Transverse colon (tissue), 4 donors: ENCODE measurements at regions not wholly inside any gene's neighbourhood (a gene's known extent, or its start where the extent isn't known, plus 50 kb on each side); places are given as distances from the start of the nearest gene placed in this dataset.

Experiments used
- EP300 ChIP-seq: sonication (generic); formaldehyde crosslinking; IDR thresholded peaks from one replicate; pipeline ENCODE4 v1.6.1; 2017; ENCODE audit warnings: antibody characterized with exemption, low read depth
- POLR2A ChIP-seq: fragments of 450-650 bp; IDR thresholded peaks from one replicate; pipeline ENCODE4 v1.6.1; 2016; ENCODE audit warnings: antibody characterized with exemption, mild to moderate bottlenecking, moderate library complexity
- POLR2AphosphoS5 ChIP-seq, 3 donors: sonication (generic); formaldehyde crosslinking; IDR thresholded peaks; one replicate each; pipeline ENCODE4 v1.6.1; 2016; ENCODE audit warnings: antibody characterized with exemption in 3 of 3
- TF ChIP-seq, protein P1 (sequence below), 5 experiments: fragments of 200-600 bp in 3 of 5; fragments of 450-650 bp in 2 of 5; sonication (generic) in 3 of 5; IDR thresholded peaks; 1 replicate in 2 of 5; 2 replicates in 3 of 5; pipeline ENCODE4 v1.5.1; 2016 to 2017; ENCODE audit warnings: antibody characterized with exemption in 5 of 5, inconsistent platforms in 3 of 5, mild to moderate bottlenecking in 2 of 5, moderate library complexity in 1 of 5

DNA sequence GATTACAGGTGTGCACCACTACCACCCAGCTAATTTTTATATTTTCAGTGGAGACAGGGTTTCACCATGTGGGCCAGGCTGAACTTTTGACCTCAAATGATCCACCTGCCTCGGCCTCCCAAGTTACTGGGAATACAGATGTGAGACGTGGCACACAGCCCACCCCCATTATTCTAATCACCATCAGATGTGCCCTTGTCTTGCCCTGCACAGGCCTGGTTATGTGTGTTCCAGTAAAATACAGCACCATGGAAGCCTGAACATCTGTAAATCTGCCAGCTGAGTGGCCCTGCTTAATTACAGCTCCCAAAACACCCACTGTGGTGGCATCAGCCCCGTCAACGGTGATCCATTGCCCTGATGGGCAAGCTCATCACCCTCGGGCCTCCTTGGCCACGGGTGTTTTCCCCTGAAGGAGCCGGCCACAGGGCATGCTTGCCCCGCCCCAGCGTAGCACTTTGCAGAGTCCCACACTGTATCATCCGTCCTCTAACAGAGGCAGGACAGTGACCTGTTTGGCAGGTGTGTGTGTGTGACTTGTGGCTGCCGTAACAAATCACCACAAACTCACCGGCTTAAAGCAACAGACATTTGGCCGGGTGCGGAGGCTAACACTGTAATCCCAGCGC, 74.5 kb downstream of the RBFOX3 start:
- TF ChIP-seq, protein P1, sequence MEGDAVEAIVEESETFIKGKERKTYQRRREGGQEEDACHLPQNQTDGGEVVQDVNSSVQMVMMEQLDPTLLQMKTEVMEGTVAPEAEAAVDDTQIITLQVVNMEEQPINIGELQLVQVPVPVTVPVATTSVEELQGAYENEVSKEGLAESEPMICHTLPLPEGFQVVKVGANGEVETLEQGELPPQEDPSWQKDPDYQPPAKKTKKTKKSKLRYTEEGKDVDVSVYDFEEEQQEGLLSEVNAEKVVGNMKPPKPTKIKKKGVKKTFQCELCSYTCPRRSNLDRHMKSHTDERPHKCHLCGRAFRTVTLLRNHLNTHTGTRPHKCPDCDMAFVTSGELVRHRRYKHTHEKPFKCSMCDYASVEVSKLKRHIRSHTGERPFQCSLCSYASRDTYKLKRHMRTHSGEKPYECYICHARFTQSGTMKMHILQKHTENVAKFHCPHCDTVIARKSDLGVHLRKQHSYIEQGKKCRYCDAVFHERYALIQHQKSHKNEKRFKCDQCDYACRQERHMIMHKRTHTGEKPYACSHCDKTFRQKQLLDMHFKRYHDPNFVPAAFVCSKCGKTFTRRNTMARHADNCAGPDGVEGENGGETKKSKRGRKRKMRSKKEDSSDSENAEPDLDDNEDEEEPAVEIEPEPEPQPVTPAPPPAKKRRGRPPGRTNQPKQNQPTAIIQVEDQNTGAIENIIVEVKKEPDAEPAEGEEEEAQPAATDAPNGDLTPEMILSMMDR (IDR thresholded peaks at IDR 0.05) = no peak
- no peak for TF ChIP-seq POLR2A
- TF ChIP-seq POLR2AphosphoS5 (IDR thresholded peaks at IDR 0.05) = no peak
- no peak for TF ChIP-seq EP300
